ENCODE measurements at regions not wholly inside any gene's neighbourhood (a gene's known extent, or its start where the extent isn't known, plus 50 kb on each side); places are given as distances from the start of the nearest gene placed in this dataset.

DNA sequence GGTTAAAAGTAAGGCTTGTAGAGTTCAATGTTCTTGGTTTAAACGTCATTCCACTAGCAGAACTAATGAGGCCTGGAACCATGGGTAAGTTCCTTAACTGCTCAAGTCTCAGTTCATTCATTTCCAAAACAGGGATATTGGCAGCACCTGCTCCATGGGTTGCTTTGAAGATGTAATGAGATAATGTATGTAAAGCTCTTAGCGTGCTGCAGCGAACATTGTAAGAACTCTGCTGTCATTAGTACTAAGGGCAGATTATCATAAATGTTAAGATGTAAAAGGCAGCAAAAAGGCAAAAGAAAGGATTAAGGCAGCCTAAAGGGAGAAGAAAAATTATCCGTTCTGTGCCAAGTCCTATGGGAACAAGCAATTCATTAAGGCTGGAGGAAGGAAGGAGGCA, 129.1 kb upstream of the NGF start:
- Histone ChIP-seq H3K79me2 (ENCODE audit: insufficient read depth) (no peaks in the 10 kb centered on the region), H3K27me3 (ENCODE audit: insufficient read depth) (no peaks in the 10 kb centered on the region), H2AFZ (ENCODE audit: low read depth) (no peak overlapping the region), H3K4me3 (ENCODE audit: low read depth in 2 of 2, low read length in 1 of 2) (no peak overlapping the region), H3K27ac (ENCODE audit: low read depth in 2 of 2, low read length in 1 of 2) (no peak overlapping the region), H3K9me2 (no peaks in the 10 kb centered on the region), H3K9me3 (no peaks in the 10 kb centered on the region), H3K4me1 (ENCODE audit: control insufficient read depth in 1 of 2, insufficient read depth in 2 of 2, low read depth in 1 of 2, low read length in 1 of 2) (peaks cover 8 to 9% of the 10 kb centered on the region in 2 experiments; a peak in 1 of 4 replicates), H3K36me3 (replicated peaks in 1 of 2; ENCODE audit: control insufficient read depth in 1 of 2, insufficient read depth in 2 of 2, low read length in 1 of 2) (no peaks in the 10 kb centered on the region), H3K9ac (no peak overlapping the region), H3F3A (replicated peaks; ENCODE audit: insufficient read depth) (peaks cover 14% of the 10 kb centered on the region), H3K4me2 (no peak overlapping the region), H4K20me1 (ENCODE audit: insufficient read depth) (no peaks in the 10 kb centered on the region)
- TF ChIP-seq RXRA (IDR thresholded peaks at IDR 0.05; ENCODE audit: borderline replicate concordance, low read depth) (no peak), GABPA (IDR thresholded peaks at IDR 0.05; ENCODE audit: low read depth) (no peak), CHD2 (IDR thresholded peaks at IDR 0.05; ENCODE audit: low read length, partially characterized antibody) (no peak), NRF1 (IDR thresholded peaks at IDR 0.05; ENCODE audit: low read depth, low read length) (no peak), TEAD4 (IDR thresholded peaks at IDR 0.05; ENCODE audit: borderline replicate concordance, insufficient read depth) (no peak), MXI1 (IDR thresholded peaks at IDR 0.05; ENCODE audit: low read depth, low read length) (no peak), MEF2A (IDR thresholded peaks at IDR 0.05; ENCODE audit: borderline replicate concordance, low read depth) (no peak), RCOR1 (IDR thresholded peaks at IDR 0.05; ENCODE audit: low read length) (no peak), RFX5 (IDR thresholded peaks at IDR 0.05; ENCODE audit: low read length) (no peak)
- TF ChIP-seq, protein P1, sequence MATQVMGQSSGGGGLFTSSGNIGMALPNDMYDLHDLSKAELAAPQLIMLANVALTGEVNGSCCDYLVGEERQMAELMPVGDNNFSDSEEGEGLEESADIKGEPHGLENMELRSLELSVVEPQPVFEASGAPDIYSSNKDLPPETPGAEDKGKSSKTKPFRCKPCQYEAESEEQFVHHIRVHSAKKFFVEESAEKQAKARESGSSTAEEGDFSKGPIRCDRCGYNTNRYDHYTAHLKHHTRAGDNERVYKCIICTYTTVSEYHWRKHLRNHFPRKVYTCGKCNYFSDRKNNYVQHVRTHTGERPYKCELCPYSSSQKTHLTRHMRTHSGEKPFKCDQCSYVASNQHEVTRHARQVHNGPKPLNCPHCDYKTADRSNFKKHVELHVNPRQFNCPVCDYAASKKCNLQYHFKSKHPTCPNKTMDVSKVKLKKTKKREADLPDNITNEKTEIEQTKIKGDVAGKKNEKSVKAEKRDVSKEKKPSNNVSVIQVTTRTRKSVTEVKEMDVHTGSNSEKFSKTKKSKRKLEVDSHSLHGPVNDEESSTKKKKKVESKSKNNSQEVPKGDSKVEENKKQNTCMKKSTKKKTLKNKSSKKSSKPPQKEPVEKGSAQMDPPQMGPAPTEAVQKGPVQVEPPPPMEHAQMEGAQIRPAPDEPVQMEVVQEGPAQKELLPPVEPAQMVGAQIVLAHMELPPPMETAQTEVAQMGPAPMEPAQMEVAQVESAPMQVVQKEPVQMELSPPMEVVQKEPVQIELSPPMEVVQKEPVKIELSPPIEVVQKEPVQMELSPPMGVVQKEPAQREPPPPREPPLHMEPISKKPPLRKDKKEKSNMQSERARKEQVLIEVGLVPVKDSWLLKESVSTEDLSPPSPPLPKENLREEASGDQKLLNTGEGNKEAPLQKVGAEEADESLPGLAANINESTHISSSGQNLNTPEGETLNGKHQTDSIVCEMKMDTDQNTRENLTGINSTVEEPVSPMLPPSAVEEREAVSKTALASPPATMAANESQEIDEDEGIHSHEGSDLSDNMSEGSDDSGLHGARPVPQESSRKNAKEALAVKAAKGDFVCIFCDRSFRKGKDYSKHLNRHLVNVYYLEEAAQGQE (IDR thresholded peaks at IDR 0.05; ENCODE audit: low read depth, low read length) = no peak
- TF ChIP-seq, protein P2, sequence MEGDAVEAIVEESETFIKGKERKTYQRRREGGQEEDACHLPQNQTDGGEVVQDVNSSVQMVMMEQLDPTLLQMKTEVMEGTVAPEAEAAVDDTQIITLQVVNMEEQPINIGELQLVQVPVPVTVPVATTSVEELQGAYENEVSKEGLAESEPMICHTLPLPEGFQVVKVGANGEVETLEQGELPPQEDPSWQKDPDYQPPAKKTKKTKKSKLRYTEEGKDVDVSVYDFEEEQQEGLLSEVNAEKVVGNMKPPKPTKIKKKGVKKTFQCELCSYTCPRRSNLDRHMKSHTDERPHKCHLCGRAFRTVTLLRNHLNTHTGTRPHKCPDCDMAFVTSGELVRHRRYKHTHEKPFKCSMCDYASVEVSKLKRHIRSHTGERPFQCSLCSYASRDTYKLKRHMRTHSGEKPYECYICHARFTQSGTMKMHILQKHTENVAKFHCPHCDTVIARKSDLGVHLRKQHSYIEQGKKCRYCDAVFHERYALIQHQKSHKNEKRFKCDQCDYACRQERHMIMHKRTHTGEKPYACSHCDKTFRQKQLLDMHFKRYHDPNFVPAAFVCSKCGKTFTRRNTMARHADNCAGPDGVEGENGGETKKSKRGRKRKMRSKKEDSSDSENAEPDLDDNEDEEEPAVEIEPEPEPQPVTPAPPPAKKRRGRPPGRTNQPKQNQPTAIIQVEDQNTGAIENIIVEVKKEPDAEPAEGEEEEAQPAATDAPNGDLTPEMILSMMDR (IDR thresholded peaks at IDR 0.05) = no peak
- TF ChIP-seq, protein P3, sequence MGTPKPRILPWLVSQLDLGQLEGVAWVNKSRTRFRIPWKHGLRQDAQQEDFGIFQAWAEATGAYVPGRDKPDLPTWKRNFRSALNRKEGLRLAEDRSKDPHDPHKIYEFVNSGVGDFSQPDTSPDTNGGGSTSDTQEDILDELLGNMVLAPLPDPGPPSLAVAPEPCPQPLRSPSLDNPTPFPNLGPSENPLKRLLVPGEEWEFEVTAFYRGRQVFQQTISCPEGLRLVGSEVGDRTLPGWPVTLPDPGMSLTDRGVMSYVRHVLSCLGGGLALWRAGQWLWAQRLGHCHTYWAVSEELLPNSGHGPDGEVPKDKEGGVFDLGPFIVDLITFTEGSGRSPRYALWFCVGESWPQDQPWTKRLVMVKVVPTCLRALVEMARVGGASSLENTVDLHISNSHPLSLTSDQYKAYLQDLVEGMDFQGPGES (IDR thresholded peaks at IDR 0.05; ENCODE audit: low read depth, low read length) = no peak
- TF ChIP-seq, protein P4, sequence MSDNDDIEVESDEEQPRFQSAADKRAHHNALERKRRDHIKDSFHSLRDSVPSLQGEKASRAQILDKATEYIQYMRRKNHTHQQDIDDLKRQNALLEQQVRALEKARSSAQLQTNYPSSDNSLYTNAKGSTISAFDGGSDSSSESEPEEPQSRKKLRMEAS (IDR thresholded peaks at IDR 0.05; ENCODE audit: low read depth) = no peak
- 98% methylated on average over 4 of the region's 4 CpGs for WGBS (ENCODE audit: low lambda C conversion rate)
- POLR2A ChIA-PET = no interaction called here
- CTCF ChIA-PET = interaction anchor here (0.6 to 10.5 kb wide), 6 partner anchors 16 to 487 kb away, joined by 3 to 280 read pairs (median 8); no protein-coding TSS in a partner anchor
- DNase-seq = no peak
